ENCODE measurements at regions not wholly inside any gene's neighbourhood (a gene's known extent, or its start where the extent isn't known, plus 50 kb on each side); places are given as distances from the start of the nearest gene placed in this dataset.

DNA sequence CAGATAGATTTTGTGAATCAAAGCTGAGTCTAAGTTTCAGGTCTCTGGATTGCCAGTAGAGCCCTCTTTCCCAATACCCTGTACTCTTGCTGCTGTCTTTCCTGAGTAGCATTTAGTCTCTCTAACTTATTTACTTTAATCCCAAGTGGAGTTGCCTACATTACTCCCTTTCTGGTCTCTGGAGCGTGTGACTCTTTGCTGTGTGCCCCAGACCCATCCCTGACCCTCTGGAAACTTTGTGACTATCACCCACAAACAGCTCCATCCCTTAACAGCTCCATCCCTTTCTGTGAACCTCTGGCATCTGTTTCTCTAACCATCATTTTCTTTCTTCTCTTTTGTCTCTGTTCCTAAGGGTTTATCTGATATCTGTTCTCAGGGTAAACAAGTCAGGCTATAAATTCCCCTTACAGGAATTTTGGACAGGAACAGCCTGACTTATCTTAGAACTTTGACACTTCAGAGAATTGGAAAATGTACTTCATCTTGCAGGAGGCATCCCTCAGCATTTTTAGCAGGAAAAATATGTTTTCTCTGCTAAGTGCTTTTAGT, 1167.1 kb upstream of the SEMA6A start:
- H3K4me2 ChIP-seq (ENCODE audit: low read length): no peak overlapping the region
- H3K79me2 ChIP-seq (ENCODE audit: control insufficient read depth, low read length): no peaks in the 10 kb centered on the region
- H3K4me3 ChIP-seq (ENCODE audit: low read length): no peak overlapping the region
- no peaks in the 10 kb centered on the region for H3K27me3 ChIP-seq (ENCODE audit: control insufficient read depth, low read length)
- no peaks in the 10 kb centered on the region for H3F3A ChIP-seq (ENCODE audit: control insufficient read depth, insufficient read depth)
- no peaks in the 10 kb centered on the region for H4K20me1 ChIP-seq (ENCODE audit: control insufficient read depth, insufficient read depth, low read depth, low read length)
- no peaks in the 10 kb centered on the region for H3K9me3 ChIP-seq (ENCODE audit: control insufficient read depth, insufficient read depth, low read length)
- H3K9me2 ChIP-seq (replicated peaks; ENCODE audit: control insufficient read depth, low read length): no peaks in the 10 kb centered on the region
- H3K27ac ChIP-seq (ENCODE audit: low read depth, low read length): no peak overlapping the region
- no peaks in the 10 kb centered on the region for H3K36me3 ChIP-seq (ENCODE audit: control insufficient read depth, low read length)
- no peaks in the 10 kb centered on the region for H3K4me1 ChIP-seq (ENCODE audit: control insufficient read depth, low read length)
- TF ChIP-seq, protein P1, sequence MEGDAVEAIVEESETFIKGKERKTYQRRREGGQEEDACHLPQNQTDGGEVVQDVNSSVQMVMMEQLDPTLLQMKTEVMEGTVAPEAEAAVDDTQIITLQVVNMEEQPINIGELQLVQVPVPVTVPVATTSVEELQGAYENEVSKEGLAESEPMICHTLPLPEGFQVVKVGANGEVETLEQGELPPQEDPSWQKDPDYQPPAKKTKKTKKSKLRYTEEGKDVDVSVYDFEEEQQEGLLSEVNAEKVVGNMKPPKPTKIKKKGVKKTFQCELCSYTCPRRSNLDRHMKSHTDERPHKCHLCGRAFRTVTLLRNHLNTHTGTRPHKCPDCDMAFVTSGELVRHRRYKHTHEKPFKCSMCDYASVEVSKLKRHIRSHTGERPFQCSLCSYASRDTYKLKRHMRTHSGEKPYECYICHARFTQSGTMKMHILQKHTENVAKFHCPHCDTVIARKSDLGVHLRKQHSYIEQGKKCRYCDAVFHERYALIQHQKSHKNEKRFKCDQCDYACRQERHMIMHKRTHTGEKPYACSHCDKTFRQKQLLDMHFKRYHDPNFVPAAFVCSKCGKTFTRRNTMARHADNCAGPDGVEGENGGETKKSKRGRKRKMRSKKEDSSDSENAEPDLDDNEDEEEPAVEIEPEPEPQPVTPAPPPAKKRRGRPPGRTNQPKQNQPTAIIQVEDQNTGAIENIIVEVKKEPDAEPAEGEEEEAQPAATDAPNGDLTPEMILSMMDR (IDR thresholded peaks at IDR 0.05; ENCODE audit: low read depth, low read length, poor library complexity, severe bottlenecking): no peak
- TF ChIP-seq EZH2phosphoT487 (IDR thresholded peaks at IDR 0.05; ENCODE audit: borderline replicate concordance, low read length): no peak

DNA sequence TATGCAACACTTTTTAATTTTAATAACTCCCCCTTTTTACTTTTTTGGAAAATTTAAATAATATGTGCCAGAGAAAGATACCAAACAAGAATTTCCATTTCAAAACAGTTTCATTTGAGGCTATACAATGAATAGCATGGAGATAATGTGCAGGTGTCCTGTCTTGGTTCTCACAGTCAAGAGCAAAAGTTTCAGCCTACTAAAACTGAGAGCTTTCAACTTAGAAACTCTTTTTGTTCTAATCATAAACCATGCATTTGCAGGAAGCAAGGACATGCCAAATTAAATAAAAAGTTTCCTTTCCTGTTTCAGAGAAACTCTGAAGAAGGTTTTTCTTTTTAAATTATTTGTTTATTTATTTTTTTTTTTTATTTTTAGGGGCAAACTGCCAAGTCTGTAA, 1165.6 kb upstream of the SEMA6A start:
- H3F3A ChIP-seq (ENCODE audit: control insufficient read depth, insufficient read depth): no peaks in the 10 kb centered on the region
- no peak overlapping the region for H3K27ac ChIP-seq (ENCODE audit: low read depth, low read length)
- TF ChIP-seq EZH2phosphoT487 (IDR thresholded peaks at IDR 0.05; ENCODE audit: borderline replicate concordance, low read length): no peak
- TF ChIP-seq, protein P1 (IDR thresholded peaks at IDR 0.05; ENCODE audit: low read depth, low read length, poor library complexity, severe bottlenecking): no peak
- no peaks in the 10 kb centered on the region for H3K27me3 ChIP-seq (ENCODE audit: control insufficient read depth, low read length)
- no peaks in the 10 kb centered on the region for H3K9me2 ChIP-seq (replicated peaks; ENCODE audit: control insufficient read depth, low read length)
- no peak overlapping the region for H3K4me2 ChIP-seq (ENCODE audit: low read length)
- H3K36me3 ChIP-seq (ENCODE audit: control insufficient read depth, low read length): no peaks in the 10 kb centered on the region
- no peaks in the 10 kb centered on the region for H3K9me3 ChIP-seq (ENCODE audit: control insufficient read depth, insufficient read depth, low read length)
- H3K79me2 ChIP-seq (ENCODE audit: control insufficient read depth, low read length): no peaks in the 10 kb centered on the region
- no peaks in the 10 kb centered on the region for H4K20me1 ChIP-seq (ENCODE audit: control insufficient read depth, insufficient read depth, low read depth, low read length)
- H3K4me3 ChIP-seq (ENCODE audit: low read length): no peak overlapping the region
- H3K4me1 ChIP-seq (ENCODE audit: control insufficient read depth, low read length): no peaks in the 10 kb centered on the region

DNA sequence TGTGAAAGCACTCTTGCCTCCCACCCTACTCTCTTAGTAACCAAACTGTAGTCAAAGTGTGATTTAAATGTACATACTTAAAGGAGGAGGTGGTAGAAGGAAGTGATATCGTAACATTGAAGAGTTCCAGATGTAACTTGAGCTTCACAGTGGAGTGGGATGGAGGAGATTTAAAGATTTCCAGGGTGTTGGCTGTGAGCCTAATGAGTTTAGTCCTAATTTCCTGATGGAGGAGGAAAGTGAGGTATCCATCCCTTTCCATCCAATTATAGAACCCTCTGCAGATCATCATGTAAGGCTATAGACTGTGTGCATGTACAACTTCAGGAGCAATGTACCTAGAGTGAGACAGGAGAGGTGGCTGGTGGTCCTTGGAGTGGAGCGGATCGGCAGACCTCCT, 1163.9 kb upstream of the SEMA6A start:
- Histone ChIP-seq H3K4me3 (ENCODE audit: low read length) (no peak overlapping the region), H4K20me1 (ENCODE audit: control insufficient read depth, insufficient read depth, low read depth, low read length) (no peaks in the 10 kb centered on the region), H3K4me2 (ENCODE audit: low read length) (no peak overlapping the region), H3F3A (ENCODE audit: control insufficient read depth, insufficient read depth) (no peaks in the 10 kb centered on the region), H3K9me2 (replicated peaks; ENCODE audit: control insufficient read depth, low read length) (no peaks in the 10 kb centered on the region), H3K27ac (ENCODE audit: low read depth, low read length) (no peak overlapping the region), H3K27me3 (ENCODE audit: control insufficient read depth, low read length) (no peaks in the 10 kb centered on the region), H3K4me1 (ENCODE audit: control insufficient read depth, low read length) (no peaks in the 10 kb centered on the region), H3K36me3 (ENCODE audit: control insufficient read depth, low read length) (no peaks in the 10 kb centered on the region), H3K9me3 (ENCODE audit: control insufficient read depth, insufficient read depth, low read length) (no peaks in the 10 kb centered on the region), H3K79me2 (ENCODE audit: control insufficient read depth, low read length) (no peaks in the 10 kb centered on the region)
- TF ChIP-seq, protein P1 (IDR thresholded peaks at IDR 0.05; ENCODE audit: low read depth, low read length, poor library complexity, severe bottlenecking): no peak
- TF ChIP-seq EZH2phosphoT487 (IDR thresholded peaks at IDR 0.05; ENCODE audit: borderline replicate concordance, low read length): no peak
